GM18498 (cell line): ENCODE measurements at regions not wholly inside any gene's neighbourhood (a gene's known extent, or its start where the extent isn't known, plus 50 kb on each side); places are given as distances from the start of the nearest gene placed in this dataset.

Source experiments
- ATAC-seq: cut with Tn5 transposase; IDR thresholded peaks from one replicate; pipeline ENCODE4 v1.9.1; 2021; ENCODE audit warnings: mild to moderate bottlenecking, moderate library complexity; ENCODE audit not compliant: unreplicated experiment

DNA sequence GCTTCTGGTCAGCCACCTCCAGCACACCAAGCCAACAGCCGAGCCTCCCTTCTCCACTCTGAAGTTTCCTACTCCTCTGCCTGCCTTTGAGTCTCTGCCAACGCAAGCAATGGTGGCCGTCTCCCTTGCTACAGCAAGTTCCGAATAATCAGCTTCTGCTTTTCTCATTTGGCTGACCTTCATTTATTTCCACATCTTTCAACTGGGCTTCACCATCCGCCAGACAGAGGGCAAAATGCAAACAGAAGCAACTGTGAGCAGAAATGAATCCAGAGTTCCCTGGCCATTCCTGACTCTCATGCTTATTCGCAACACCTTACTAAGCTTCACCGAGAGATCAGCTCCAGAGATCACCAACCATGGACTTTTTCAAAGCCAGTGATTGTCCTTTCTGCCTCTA lies 621.0 kb downstream of the NPHP4 start:
- ATAC-seq, result no peak

DNA sequence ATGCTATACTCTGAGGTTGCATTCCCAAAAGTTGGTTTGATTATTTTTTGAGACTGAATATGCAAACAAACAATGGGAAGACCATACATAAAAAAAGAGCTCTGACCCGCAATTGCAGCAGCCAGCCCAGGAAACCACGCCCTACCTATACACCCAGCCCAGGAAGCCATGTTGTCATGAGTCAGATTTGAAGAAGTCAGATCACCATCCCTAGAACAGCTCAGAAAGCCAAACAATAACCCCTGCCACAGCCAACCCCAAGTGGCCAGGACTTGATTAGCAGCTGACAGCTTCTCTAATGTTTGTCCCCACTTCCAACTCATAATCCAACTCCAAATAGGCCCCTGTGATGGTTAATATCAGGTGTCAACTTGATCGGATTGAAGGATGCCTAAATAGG lies 621.9 kb downstream of the NPHP4 start:
- no peak for ATAC-seq

DNA sequence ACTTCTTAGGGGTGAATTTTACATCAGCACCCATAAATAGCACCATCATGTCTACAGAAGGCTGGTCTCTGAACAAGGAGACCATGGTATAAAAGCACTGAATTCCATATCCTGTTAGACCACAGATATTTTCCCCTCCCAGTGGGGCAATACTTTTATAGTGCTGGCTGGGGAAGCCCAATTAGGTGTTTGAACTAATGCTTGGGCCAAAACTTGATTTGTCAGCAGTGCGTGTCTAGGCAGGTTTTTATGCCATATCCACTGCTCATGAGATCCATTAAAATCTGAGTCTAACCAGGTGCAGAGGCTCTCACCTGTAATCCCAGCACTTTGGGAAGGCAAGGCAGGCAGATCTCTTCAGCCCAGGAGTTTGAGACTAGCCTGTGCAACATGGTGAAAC lies 623.0 kb downstream of the NPHP4 start:
- no peak for ATAC-seq

DNA sequence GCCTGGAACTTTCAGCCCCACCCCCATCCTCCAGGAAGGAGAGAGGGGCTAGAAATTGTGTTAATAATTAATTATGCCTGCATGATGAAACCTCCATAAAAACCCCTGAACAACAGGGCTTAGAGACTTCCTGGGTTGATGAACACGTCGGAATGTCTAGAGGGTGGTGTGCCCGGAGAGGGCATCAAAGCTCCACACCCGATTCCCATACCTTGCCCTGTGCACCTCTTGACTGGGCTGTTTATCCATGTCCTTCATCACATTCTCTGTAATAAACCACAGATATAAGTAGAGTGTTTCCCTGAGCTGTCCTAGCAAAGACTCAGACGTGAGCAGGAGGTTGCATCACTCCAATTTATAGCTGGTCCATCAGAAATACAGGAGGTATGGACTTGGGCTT lies 624.0 kb downstream of the NPHP4 start:
- ATAC-seq, result no peak

DNA sequence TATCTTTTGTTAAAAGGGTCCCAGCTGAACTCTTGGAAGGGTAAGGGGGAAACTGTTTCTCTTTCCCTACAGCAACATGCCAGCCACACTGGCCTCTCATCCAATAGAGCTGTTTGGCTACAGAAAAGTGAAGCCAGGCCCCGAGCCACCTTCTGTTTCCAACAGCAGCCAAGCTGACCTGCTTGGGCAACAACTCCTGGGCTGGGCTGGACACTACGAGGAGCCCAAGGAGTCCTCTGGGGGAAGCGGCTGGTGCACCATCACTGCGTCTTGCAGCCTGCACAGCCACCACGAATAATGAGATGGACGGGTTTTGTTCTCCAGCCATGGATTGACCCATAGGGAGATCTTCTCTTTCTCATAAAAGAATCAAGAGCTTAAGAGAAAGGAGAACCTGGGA lies 624.9 kb downstream of the NPHP4 start:
- no peak for ATAC-seq

DNA sequence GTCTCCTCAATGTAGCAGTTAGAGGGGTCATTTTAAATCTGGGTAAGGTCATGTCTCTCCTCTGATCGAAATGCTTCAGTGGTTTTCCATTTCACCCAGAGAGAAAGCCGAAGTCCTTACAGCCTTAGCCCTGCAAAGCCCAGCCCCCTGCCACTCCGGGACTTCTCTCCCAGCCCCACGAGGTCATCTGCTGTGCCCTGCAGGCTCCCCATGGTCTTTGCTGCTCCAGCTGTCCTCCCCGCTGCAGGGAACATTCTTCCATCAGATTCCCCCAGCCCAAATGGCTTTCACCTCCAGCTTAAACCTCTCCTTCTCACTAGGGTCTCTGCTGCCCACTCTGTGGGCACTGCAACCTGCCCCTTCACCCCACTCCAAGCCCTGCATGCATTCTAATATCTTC lies 626.5 kb downstream of the NPHP4 start:
- no peak for ATAC-seq

DNA sequence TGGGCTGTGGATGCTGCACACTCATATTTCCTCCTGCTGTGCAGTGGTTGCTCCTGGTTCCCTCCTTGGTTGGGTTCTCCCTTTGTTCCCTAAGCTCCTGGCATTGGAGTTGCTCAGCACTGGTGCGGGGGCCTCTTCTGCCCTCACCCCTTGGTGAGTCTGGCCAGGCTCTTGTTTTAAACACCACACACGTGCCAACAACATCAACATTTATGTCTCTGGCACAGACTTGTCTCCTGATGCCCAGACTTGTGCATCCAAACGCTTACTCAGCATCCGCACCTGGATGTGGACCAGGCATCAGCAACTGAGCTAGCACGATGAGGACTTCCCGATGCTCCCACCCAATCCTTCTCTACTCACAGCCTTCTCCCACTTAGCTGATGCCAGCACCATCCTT lies 627.6 kb downstream of the NPHP4 start:
- ATAC-seq, result no peak

DNA sequence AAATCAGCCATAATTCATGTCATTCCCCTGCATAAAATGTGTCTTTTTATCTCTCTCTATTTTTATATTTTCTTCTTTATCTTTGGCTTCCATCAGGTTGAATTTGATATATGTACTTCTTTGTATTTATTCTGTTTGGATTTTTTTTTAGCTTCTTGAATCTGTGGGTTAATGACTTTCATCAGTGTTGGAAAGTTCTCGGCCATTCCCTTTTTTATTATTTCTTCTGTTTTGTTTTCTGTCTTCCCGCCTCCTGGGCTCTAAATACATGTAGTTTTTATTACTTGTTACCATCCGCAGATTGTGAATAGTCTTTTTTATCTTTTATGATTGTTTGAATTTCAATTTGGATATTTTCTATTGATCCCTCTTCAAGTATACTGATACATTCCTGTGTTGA lies 637.5 kb downstream of the NPHP4 start:
- no peak for ATAC-seq

DNA sequence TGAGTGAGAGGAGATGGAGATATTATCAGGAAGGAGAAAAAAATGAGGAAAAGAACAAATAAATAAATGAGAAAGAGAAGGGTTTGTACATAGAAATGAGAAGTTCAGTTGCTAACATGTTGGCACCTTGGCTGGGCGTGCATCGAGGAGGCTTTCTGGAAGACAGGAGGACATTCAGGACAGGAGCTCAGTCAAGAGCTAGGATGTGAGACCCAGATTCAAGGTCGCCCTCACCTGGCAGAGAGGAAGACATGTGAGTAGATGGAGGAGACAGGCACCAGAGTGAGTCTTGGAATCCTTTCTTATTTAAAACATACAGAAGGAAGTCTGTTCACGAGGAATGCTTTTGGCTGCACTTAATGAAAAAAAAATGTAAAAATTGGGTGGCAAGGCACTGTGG lies 640.9 kb downstream of the NPHP4 start:
- no peak for ATAC-seq

DNA sequence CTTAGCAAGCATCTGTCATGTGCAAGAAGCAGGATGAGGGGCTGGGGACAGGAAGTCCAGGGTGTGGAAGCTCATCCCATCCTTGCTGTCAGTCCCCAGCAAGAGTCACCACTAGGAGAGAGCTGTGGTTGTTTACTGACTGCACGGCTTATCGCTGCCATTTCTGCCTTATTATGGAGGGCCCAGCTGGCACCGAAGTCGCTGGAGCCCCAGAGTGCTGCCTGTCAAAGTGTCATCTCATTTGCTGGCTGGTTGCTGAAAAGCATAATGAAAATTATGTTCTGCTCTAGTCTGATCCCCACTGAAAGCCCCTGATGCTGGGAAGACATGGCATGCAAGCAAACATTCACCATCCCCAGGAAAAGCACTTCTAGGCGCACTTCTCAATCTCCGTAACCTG lies 642.7 kb downstream of the NPHP4 start:
- ATAC-seq, result no peak

DNA sequence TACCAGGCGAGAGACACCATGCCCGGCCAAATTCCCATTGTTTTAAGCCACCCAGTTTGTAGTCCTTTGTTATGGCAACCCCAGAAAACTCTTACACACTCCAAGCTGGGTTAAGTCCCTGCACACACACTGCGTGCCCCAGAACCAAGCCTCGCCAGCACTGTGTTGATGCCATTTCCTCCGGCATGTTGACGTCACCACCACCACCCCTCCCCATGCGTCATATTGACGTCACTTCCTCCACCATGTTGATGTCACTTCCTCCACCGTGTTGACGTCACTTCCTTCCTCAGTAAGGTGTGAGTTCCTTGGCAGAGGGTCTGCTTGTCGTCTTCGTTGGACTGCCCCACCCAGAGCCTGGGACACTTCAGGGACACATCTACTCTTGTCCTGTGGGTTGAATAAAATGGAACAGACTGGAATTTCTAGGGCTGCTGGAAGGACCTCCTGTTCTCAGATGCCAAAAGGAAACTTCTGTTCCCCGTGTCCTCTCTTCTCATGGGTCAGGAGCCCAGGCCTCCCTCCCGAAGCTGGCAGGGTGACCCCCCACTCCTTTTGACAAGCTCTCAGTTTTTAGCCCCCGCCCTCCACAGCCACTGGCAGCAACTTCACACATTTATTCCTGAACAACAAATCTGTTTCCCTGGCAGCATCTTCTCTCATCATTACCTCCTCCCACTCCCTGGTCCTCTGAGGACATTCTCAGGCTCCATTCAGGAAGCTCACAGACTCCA lies 643.3 kb downstream of the NPHP4 start:
- ATAC-seq, result no peak

DNA sequence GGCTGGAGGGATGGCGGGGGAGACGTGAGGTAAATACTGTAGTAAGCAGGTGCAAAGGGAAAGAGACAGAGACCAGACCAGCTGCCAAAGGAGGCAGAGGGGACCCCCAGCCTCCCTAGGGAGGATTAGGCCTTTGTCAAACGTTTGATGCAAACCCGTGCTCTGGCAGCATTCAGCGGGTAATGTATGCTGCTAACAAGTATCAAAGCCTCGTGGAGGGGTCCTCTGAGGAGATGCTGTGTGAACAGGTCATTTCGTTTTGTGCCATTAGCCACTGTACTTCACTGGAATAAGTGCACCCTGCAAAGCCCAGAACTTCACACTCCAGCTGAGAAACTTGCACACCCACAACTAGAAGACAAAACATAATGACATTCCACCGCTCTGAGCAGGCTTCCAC lies 644.5 kb downstream of the NPHP4 start:
- ATAC-seq, result no peak

DNA sequence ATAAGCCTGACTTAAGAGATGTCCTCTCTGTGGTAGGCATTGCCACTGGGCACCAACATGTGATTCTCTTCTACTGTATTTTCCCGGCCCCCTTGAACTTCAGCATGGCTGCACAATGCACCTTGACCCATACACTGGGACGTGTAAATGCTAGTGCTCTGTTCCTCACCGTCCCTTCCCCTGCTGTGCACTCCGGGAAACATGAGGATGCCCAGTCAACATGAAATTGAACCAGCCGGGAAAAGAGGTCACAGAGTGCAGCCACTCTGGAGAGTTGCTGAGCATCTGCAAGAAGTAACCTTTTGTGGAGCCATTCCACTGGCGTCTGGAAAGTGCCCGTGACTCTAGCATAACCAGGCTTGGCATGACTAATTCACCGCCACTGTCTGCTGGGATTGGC lies 646.7 kb downstream of the NPHP4 start:
- no peak for ATAC-seq

DNA sequence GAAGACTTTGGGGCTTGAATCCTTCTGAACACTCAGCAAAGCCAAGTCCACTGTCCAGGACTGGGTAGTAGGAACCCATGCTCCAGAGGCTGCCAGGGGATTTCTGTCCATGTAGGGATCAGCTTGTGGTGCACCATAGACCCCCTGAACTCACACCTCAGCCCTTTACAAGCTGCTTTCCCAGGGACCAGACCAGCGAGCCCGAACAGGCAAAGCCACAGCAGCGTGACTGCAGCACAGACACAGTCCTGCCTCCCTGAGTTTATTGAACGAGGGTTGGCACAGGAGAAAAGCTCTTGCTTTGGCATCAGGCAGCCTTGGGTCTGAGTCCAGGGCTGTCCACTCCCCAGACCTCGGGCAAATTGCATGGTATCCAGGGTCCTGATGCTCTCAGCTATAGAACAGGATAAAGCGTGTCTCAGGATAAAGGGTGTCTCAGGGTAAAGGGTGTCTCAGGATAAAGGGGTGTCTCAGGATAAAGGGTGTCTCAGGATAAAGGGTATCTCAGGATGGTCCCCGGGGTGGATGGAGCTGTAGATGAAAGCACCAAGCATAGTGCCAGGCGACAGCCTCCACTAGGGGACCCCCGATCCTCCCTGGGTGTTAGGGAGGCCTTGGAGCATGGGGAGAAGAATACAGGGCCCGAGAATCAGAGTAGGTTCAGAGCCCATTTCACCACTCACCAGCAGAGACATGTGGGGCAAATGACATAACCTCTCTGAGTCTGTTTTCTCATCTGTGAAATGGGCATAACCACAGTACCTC lies 648.8 kb downstream of the NPHP4 start:
- ATAC-seq, result no peak

DNA sequence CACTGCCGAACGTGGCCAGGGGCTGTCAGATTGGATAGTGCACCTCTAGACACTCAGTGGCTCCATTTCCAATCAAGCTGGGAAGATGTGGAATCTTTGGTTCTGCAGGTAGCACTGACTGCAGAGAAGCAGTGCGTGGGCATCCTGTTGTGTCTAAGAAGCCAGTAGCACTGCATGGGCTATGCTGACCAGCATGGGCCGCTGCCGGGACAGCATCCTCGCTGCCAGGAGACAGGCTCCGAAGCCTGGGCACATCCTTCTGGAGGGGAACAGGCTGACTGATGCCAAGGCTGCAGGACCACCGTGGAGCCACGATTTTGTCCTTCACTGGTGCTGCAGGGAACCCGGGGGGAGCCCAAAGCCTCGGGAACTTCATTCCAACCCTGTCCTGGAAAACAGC lies 649.4 kb downstream of the NPHP4 start:
- ATAC-seq, result no peak

DNA sequence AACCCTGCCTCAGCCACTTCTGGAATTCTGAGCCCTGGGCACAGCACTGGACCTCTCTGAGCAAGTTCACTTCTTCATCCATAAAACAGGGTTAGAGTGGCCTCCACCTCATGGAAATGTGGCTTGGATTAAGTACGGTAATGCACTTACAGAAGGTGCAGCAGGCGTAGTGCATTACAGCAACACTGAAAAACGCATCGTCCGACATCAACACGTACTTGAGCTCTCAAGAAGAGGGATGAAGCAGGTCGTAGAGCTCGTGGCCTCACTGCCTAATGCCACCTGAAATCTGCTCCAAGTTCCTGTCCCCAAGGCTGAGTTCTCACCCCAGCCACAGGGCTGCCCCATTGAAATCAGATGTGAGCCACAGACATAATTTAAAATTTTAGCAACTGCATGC lies 650.1 kb downstream of the NPHP4 start:
- ATAC-seq, result no peak

DNA sequence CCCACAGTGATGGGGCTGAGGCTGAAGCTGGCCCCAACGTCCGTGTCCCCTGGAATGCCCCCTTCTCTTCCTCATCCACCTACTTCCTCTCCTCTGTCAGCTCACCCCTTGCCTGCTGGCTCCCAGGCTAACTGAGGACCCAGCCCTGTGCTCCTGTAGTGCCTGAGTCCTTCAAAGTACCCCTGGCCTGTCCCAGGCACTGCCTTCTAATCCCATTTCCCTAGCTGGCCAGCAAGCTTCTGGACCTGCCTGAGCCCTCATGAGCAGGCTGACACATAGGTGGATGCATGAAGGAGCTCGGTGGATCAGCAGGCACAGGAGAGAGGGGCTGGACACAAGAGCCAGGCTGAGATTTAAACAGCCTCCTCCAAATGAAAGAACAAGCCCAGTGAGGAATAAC lies 650.8 kb downstream of the NPHP4 start:
- ATAC-seq, result no peak

DNA sequence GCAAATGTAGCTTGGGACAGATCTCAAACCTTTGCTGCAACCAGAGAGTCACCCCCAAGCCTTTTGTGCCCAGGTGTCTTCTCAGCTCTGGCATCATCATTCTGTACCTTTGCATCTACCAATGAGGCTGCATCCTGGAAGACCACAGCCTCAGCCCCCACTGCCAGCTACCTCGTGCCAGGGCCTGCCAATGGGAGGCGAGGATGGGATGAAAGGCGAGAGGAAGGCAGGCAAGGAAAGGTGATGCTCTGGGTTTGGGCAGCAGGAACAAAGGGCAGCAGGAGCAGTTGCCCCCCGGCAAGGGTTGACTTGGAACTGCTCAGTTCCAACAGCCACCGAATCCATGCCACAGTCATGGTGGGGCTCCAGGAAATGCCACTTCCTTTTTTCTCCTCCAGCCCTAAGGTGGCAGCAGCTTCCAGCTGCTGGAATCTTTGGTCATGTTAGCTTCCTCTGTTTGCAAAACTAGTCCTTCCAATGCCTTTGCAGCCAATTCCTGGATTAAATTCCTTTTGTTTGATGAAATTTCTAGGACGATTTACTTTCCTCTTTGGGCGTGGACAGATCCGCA lies 651.6 kb downstream of the NPHP4 start:
- ATAC-seq, result no peak

DNA sequence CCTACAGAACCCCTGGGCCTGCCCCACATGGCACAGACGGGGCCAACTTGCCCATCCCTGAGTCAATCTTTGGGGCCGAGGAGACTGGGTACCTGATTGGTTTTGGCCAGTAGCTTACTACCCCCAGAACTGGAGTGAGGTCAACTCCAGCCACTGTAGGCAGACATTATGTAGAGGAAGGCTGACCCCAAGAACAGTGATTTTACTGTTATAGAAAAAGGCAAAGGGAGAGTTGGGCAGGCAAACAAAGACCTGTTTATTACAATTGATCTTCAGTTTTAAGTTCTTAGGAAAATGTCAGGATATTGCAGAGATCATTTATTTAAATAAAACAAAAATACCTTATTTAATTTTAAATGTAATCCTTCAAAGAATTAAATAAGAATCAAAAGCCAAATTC lies 653.8 kb downstream of the NPHP4 start:
- no peak for ATAC-seq

DNA sequence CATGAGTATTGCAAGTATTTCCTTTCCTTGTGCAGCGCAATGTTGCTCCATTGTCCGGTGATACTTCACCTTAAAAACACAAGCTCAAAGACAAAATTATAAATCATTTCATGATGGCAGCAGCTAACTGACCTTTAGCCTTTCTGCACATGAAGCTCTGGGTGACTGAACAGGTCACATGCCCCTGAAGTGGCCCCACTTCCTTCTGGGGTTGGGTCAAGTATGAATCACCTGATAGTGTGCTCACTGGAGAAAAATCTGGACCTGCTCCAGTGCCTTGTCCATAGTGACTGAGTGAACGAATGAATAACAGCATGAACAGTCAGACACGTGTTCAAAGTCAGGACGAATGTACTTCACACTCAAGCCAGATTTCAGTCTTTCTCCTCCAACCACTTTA lies 658.9 kb downstream of the NPHP4 start:
- no peak for ATAC-seq

DNA sequence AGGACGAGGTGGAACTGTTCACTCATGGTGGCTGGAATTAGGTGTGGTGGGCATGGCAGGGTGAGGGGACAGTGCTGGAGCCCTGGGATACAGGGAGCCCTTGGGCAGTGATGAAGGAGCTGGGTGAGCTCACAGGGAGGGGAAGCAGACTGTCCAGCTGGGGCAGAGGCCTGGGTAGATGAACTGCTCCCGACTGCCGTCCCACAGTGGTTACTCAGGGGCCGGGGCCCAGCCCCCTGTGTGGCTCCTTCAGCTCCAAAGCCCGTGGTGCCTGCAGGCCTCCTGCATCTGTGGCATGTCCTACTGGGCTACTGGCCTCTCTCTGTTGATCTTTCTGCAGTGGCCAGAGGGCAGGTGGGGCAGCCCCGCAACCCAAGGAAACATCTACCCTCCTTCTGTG lies 661.1 kb downstream of the NPHP4 start:
- no peak for ATAC-seq

DNA sequence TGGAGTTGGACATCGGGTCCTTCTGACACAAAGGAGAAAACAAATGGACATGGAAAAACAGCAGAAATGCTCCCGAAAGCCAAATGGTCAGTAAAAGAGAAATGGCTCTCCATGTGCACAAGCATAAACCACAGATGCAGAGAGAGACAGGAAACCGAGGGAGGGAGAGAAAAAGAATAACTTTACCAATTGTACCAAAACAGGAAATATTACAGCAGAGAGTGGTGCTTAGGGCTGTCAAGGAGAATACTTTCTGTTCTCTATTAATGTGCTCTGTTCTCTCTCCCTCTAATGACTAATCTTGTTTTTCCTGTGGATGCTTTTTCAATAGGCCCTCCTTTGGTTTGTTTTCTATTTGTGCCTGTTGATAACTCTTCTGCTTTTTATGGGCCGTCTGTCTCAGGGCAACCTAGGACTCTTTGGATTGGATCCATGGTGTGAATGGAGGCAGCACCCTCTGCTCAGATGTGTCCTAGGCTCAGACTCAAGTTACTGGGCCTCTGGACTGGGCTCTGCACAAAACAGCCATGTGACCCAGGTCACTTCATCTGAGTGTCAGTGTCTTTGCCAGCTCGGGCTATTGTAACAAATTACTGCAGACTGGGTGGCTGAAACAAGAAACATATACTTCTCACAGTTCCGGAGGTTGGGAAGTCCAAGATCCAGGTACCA lies 663.0 kb downstream of the NPHP4 start:
- no peak for ATAC-seq
